ENCODE measurements at regions not wholly inside any gene's neighbourhood (a gene's known extent, or its start where the extent isn't known, plus 50 kb on each side); places are given as distances from the start of the nearest gene placed in this dataset.
A peak's percentile ranks its signal among the peaks of the same experiment; 100 is the strongest.

GRCh38 chr7:91777522-91777921, 103.0 kb downstream of the MTERF1 start:
- H3K36me3 Mint-ChIP-seq (ENCODE audit: low read depth) = peaks cover 2% of the 10 kb centered on the region
- no peak overlapping the region for H3K27ac Mint-ChIP-seq (ENCODE audit: unreplicated experiment)
- peaks cover 6% of the 10 kb centered on the region for H3K9me3 Mint-ChIP-seq (ENCODE audit: low read depth)
- no peak for DNase-seq (ENCODE audit: low spot score)
- peaks cover 37% of the 10 kb centered on the region for H3K4me1 Mint-ChIP-seq (ENCODE audit: low read depth)
- H3K27me3 Mint-ChIP-seq (ENCODE audit: low read depth) = no peaks in the 10 kb centered on the region
- TF ChIP-seq CTCF (IDR thresholded peaks at IDR 0.05) = no peak
- H3K4me3 Mint-ChIP-seq (ENCODE audit: unreplicated experiment) = no peak overlapping the region

- H3K9me3 Mint-ChIP-seq (ENCODE audit: low read depth) = peaks cover 6% of the 10 kb centered on the region
- no peaks in the 10 kb centered on the region for H3K27me3 Mint-ChIP-seq (ENCODE audit: low read depth)
- H3K27ac Mint-ChIP-seq (ENCODE audit: unreplicated experiment) = no peak overlapping the region
- H3K4me3 Mint-ChIP-seq (ENCODE audit: unreplicated experiment) = no peak overlapping the region
- peaks cover 33% of the 10 kb centered on the region for H3K4me1 Mint-ChIP-seq (ENCODE audit: low read depth)
- DNase-seq (ENCODE audit: low spot score) = no peak
- TF ChIP-seq CTCF (IDR thresholded peaks at IDR 0.05) = no peak
- peaks cover 2% of the 10 kb centered on the region for H3K36me3 Mint-ChIP-seq (ENCODE audit: low read depth)
Observed at GRCh38 chr7:91778416-91778815, 102.1 kb downstream of the MTERF1 start.

GRCh38 chr7:91780521-91780920, 100.0 kb downstream of the MTERF1 start:
- TF ChIP-seq CTCF (IDR thresholded peaks at IDR 0.05) = no peak

GRCh38 chr7:91784469-91784868, 96.0 kb downstream of the MTERF1 start:
- DNase-seq (ENCODE audit: low spot score) = no peak
- peak; percentile 89 for TF ChIP-seq CTCF (IDR thresholded peaks at IDR 0.05)
- Mint-ChIP-seq H3K9me3 (ENCODE audit: low read depth) (no peaks in the 10 kb centered on the region), H3K4me3 (ENCODE audit: unreplicated experiment) (no peak overlapping the region), H3K27ac (ENCODE audit: unreplicated experiment) (no peak overlapping the region), H3K4me1 (ENCODE audit: low read depth) (peaks cover 19% of the 10 kb centered on the region), H3K27me3 (ENCODE audit: low read depth) (no peaks in the 10 kb centered on the region), H3K36me3 (ENCODE audit: low read depth) (no peaks in the 10 kb centered on the region)

More at GRCh38 chr7:91780521-91780920, 100.0 kb downstream of the MTERF1 start:
- no peak for DNase-seq (ENCODE audit: low spot score)
- H3K4me3 Mint-ChIP-seq (ENCODE audit: unreplicated experiment) = no peak overlapping the region
- H3K27me3 Mint-ChIP-seq (ENCODE audit: low read depth) = no peaks in the 10 kb centered on the region
- peaks cover 2% of the 10 kb centered on the region for H3K36me3 Mint-ChIP-seq (ENCODE audit: low read depth)
- no peak overlapping the region for H3K27ac Mint-ChIP-seq (ENCODE audit: unreplicated experiment)
- peaks cover 45% of the 10 kb centered on the region for H3K4me1 Mint-ChIP-seq (ENCODE audit: low read depth)
- H3K9me3 Mint-ChIP-seq (ENCODE audit: low read depth) = peaks cover 6% of the 10 kb centered on the region

GRCh38 chr7:91787931-91788330, 92.6 kb downstream of the MTERF1 start:
- Mint-ChIP-seq H3K27me3 (ENCODE audit: low read depth) (no peaks in the 10 kb centered on the region), H3K27ac (ENCODE audit: unreplicated experiment) (no peak overlapping the region), H3K4me1 (ENCODE audit: low read depth) (peaks cover 16% of the 10 kb centered on the region), H3K9me3 (ENCODE audit: low read depth) (no peaks in the 10 kb centered on the region), H3K4me3 (ENCODE audit: unreplicated experiment) (no peak overlapping the region), H3K36me3 (ENCODE audit: low read depth) (no peaks in the 10 kb centered on the region)
- no peak for TF ChIP-seq CTCF (IDR thresholded peaks at IDR 0.05)
- no peak for DNase-seq (ENCODE audit: low spot score)

Data from chondrocyte (in vitro differentiated cells).